DOHH2 (cell line): ENCODE measurements at regions not wholly inside any gene's neighbourhood (a gene's known extent, or its start where the extent isn't known, plus 50 kb on each side); places are given as distances from the start of the nearest gene placed in this dataset.

ENCODE experiments used
- H3F3A ChIP-seq: fragments of 200-600 bp; sonication (generic), shearing (Covaris generic); 2 replicates; pipeline ENCODE4 v1.6.0; 2016; ENCODE audit warnings: antibody characterized with exemption, mild to moderate bottlenecking; ENCODE audit not compliant: control insufficient read depth, insufficient read depth
- H3K27ac ChIP-seq: fragments of 200-600 bp; sonication (generic); 2 replicates; pipeline ENCODE4 v1.5.1; 2014; ENCODE audit warnings: low read depth, mild to moderate bottlenecking, low read length, moderate library complexity
- H3K27me3 ChIP-seq: fragments of 200-600 bp; sonication (generic); 2 replicates; pipeline ENCODE4 v1.6.1; 2014; ENCODE audit warnings: mild to moderate bottlenecking, low read length, mixed read lengths; ENCODE audit not compliant: control insufficient read depth
- H3K36me3 ChIP-seq: fragments of 200-600 bp; sonication (generic); 2 replicates; pipeline ENCODE4 v1.6.1; 2014; ENCODE audit warnings: mild to moderate bottlenecking, low read length, moderate library complexity, mixed read lengths; ENCODE audit not compliant: control insufficient read depth
- H3K4me1 ChIP-seq: fragments of 200-600 bp; sonication (generic); 2 replicates; pipeline ENCODE4 v1.6.1; 2014; ENCODE audit warnings: mild to moderate bottlenecking, low read length, mixed read lengths; ENCODE audit not compliant: control insufficient read depth
- H3K4me2 ChIP-seq: fragments of 200-600 bp; sonication (generic); 2 replicates; pipeline ENCODE4 v1.6.0; 2014; ENCODE audit warnings: mild to moderate bottlenecking, low read length, moderate library complexity
- H3K4me3 ChIP-seq: fragments of 200-600 bp; sonication (generic); 2 replicates; pipeline ENCODE4 v1.5.1; 2014; ENCODE audit warnings: mild to moderate bottlenecking, low read length, mixed read lengths
- H3K79me2 ChIP-seq: fragments of 200-600 bp; sonication (generic); 2 replicates; pipeline ENCODE4 v1.6.1; 2014; ENCODE audit warnings: mild to moderate bottlenecking, low read length, mixed read lengths; ENCODE audit not compliant: control insufficient read depth
- H3K9me2 ChIP-seq: fragments of 200-600 bp; sonication (generic); replicated peaks from 2 replicates; pipeline ENCODE4 v1.6.1; 2014; ENCODE audit warnings: mild to moderate bottlenecking, low read length, mixed read lengths; ENCODE audit not compliant: control insufficient read depth
- H3K9me3 ChIP-seq: fragments of 200-600 bp; sonication (generic); 2 replicates; pipeline ENCODE4 v1.6.1; 2014; ENCODE audit warnings: antibody characterized with exemption, low read length, mixed read lengths; ENCODE audit not compliant: control insufficient read depth, insufficient read depth
- H4K20me1 ChIP-seq: fragments of 200-600 bp; sonication (generic); 2 replicates; pipeline ENCODE4 v1.6.0; 2014; ENCODE audit warnings: low read depth, mild to moderate bottlenecking, antibody characterized with exemption, low read length, moderate library complexity; ENCODE audit not compliant: control insufficient read depth, insufficient read depth
- CTCF ChIP-seq: fragments of 200-600 bp; sonication (generic); IDR thresholded peaks from one replicate; pipeline ENCODE4 v1.5.1; 2014; ENCODE audit warnings: antibody characterized with exemption, mild to moderate bottlenecking, low read depth, low read length; ENCODE audit not compliant: poor library complexity, severe bottlenecking
- EZH2phosphoT487 ChIP-seq: fragments of 200-600 bp; sonication (generic); IDR thresholded peaks from 2 replicates; pipeline ENCODE4 v1.6.1; 2017; ENCODE audit warnings: borderline replicate concordance, mild to moderate bottlenecking, antibody characterized with exemption, low read length, moderate library complexity, mixed read lengths

GRCh38 chr14:98714626-98715425, 557.2 kb downstream of the BCL11B start:
- Histone ChIP-seq H4K20me1 (no peaks in the 10 kb centered on the region), H3K27me3 (no peaks in the 10 kb centered on the region), H3K9me2 (no peaks in the 10 kb centered on the region), H3K4me2 (no peak overlapping the region), H3K36me3 (no peaks in the 10 kb centered on the region), H3F3A (no peaks in the 10 kb centered on the region), H3K27ac (no peak overlapping the region), H3K9me3 (no peaks in the 10 kb centered on the region), H3K79me2 (no peaks in the 10 kb centered on the region), H3K4me3 (no peak overlapping the region), H3K4me1 (no peaks in the 10 kb centered on the region)
- no peak for TF ChIP-seq CTCF
- no peak for TF ChIP-seq EZH2phosphoT487

DNA sequence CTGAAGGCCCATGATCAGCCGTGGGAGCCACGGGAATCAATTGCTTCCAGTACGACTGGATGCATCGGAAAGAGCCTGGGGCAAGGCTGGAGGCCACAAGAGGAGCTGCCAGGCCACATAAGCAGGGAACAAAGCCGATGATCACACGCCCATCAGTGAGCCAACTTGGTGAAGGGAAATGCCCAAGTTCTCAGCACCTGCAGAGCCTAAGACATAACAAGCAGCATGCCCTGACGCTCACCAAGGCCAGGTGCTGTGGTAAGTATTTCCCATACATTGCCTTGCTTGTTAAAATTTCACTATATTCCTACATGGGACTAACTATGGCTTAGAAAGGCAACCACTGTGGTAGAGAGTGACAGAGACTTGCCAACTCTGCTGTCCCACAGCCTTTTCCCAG, 555.9 kb downstream of the BCL11B start:
- Histone ChIP-seq H3F3A (no peaks in the 10 kb centered on the region), H3K4me2 (no peak overlapping the region), H3K36me3 (no peaks in the 10 kb centered on the region), H3K9me3 (no peaks in the 10 kb centered on the region), H3K27ac (no peak overlapping the region), H3K4me3 (no peak overlapping the region), H4K20me1 (no peaks in the 10 kb centered on the region), H3K27me3 (no peaks in the 10 kb centered on the region), H3K79me2 (no peaks in the 10 kb centered on the region), H3K4me1 (no peaks in the 10 kb centered on the region), H3K9me2 (no peaks in the 10 kb centered on the region)
- no peak for TF ChIP-seq EZH2phosphoT487
- no peak for TF ChIP-seq CTCF

DNA sequence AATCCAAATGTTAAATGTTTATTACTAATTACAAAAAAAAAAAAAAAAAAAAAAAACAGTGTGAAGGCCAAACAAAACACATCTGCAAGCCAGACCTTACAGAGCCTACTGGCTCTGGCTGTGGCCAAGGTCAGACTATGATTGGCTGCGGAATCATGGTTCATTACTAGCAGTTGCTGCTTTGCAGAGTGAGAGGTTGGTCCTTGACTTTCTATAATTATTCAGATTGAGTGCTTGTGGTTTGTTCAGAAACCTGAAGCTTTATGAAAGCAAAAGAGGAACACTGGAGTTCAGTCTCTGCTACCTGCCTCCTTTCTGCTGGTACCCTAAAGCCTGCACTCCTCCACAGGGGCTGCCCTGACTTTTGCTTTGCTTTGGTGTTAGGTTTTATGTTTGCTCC, 550.9 kb downstream of the BCL11B start:
- Histone ChIP-seq H3K4me2 (no peak overlapping the region), H3K9me2 (no peaks in the 10 kb centered on the region), H3K27ac (no peak overlapping the region), H3K36me3 (no peaks in the 10 kb centered on the region), H3F3A (no peaks in the 10 kb centered on the region), H3K79me2 (no peaks in the 10 kb centered on the region), H3K4me1 (no peaks in the 10 kb centered on the region), H4K20me1 (no peaks in the 10 kb centered on the region), H3K4me3 (no peak overlapping the region), H3K9me3 (no peaks in the 10 kb centered on the region), H3K27me3 (no peaks in the 10 kb centered on the region)
- TF ChIP-seq EZH2phosphoT487 (no peak), CTCF (no peak)
